Activated CD8-positive, alpha-beta memory T cell treated with anti-CD3 and anti-CD28 coated beads for 4 hours (primary cell): ENCODE measurements at regions not wholly inside any gene's neighbourhood (a gene's known extent, or its start where the extent isn't known, plus 50 kb on each side); places are given as distances from the start of the nearest gene placed in this dataset.

Source experiments
- DNase-seq, 2 donors: peaks; one replicate each; pipeline ENCODE4 v3.0.0-alpha.2; 2020; ENCODE audit warnings: low read depth in 2 of 2

GRCh38 chr2:42918671-42919318 lies 126.4 kb upstream of the HAAO start:
- no peak for DNase-seq

- no peak for DNase-seq
Observed at GRCh38 chr2:42918041-42918440, 125.7 kb upstream of the HAAO start.

- no peak for DNase-seq
Observed at GRCh38 chr2:42917425-42917927, 125.1 kb upstream of the HAAO start.

- no peak for DNase-seq
Observed at GRCh38 chr2:42916324-42916723, 123.9 kb upstream of the HAAO start.

- DNase-seq, result no peak
Observed at GRCh38 chr2:42914860-42915259, 122.5 kb upstream of the HAAO start.

- DNase-seq, result no peak
Observed at GRCh38 chr2:42914314-42914713, 121.9 kb upstream of the HAAO start.

- DNase-seq, result no peak
Observed at GRCh38 chr2:42913280-42913878, 121.0 kb upstream of the HAAO start.

GRCh38 chr2:42910645-42911405 lies 118.4 kb upstream of the HAAO start:
- DNase-seq, result no peak

- DNase-seq, result no peak
Observed at GRCh38 chr2:42909966-42910365, 117.6 kb upstream of the HAAO start.

GRCh38 chr2:42908518-42909200 lies 116.3 kb upstream of the HAAO start:
- DNase-seq, result no peak

- DNase-seq, result no peak
Observed at GRCh38 chr2:42907835-42908234, 115.5 kb upstream of the HAAO start.

GRCh38 chr2:42906557-42907411 lies 114.4 kb upstream of the HAAO start:
- no peak for DNase-seq

- no peak for DNase-seq
Observed at GRCh38 chr2:42906111-42906556, 113.8 kb upstream of the HAAO start.

- DNase-seq, result no peak
Observed at GRCh38 chr2:42905341-42906110, 113.1 kb upstream of the HAAO start.

- no peak for DNase-seq
Observed at GRCh38 chr2:42904576-42904876, 112.1 kb upstream of the HAAO start.

GRCh38 chr2:42903821-42904575 lies 111.6 kb upstream of the HAAO start:
- no peak for DNase-seq

GRCh38 chr2:42902939-42903709 lies 110.7 kb upstream of the HAAO start:
- DNase-seq, result no peak

- DNase-seq, result no peak
Observed at GRCh38 chr2:42901076-42901640, 108.8 kb upstream of the HAAO start.
